ENCODE measurements at regions not wholly inside any gene's neighbourhood (a gene's known extent, or its start where the extent isn't known, plus 50 kb on each side); places are given as distances from the start of the nearest gene placed in this dataset.

GRCh38 chr2:240328526-240328925 is 106.9 kb upstream of the GPC1 start:
- DNase-seq = no peak
- H3K36me3 ChIP-seq (ENCODE audit: low read depth) = no peaks in the 10 kb centered on the region
- no peak overlapping the region for H3K4me2 ChIP-seq (ENCODE audit: unreplicated experiment)
- H2AFZ ChIP-seq = no peak overlapping the region
- H3K27me3 ChIP-seq (replicated peaks; ENCODE audit: insufficient read depth) = peaks cover 30% of the 10 kb centered on the region
- H3F3A ChIP-seq (ENCODE audit: insufficient read depth) = peaks cover 7% of the 10 kb centered on the region; the same call in 1 of the 2 replicates
- no peak for TF ChIP-seq EZH2 (IDR thresholded peaks at IDR 0.05; ENCODE audit: insufficient read depth, poor library complexity, severe bottlenecking)
- peaks cover 4% of the 10 kb centered on the region; the same call in 1 of the 2 replicates for H3K4me1 ChIP-seq (ENCODE audit: insufficient read depth)
- in situ Hi-C loops (cut with MboI) = no loop called here
- H3K9me3 ChIP-seq (ENCODE audit: low read depth) = no peaks in the 10 kb centered on the region
- no peaks in the 10 kb centered on the region for H3K9me2 ChIP-seq (ENCODE audit: insufficient read depth)
- no peak overlapping the region for H3K4me3 ChIP-seq
- H3K79me2 ChIP-seq (ENCODE audit: insufficient read depth) = no peaks in the 10 kb centered on the region
- no peaks in the 10 kb centered on the region for H4K20me1 ChIP-seq (ENCODE audit: insufficient read depth)
- WGBS, 2 experiments (ENCODE audit: low coverage in 1 of 2, low lambda C conversion rate in 2 of 2, missing lambda C conversion rate in 2 of 2) = 62 to 66% methylated on average over 10 of the region's 10 CpGs
- no peak overlapping the region for H3K27ac ChIP-seq
- no peak overlapping the region for H3K9ac ChIP-seq

GRCh38 chr2:240329116-240329665 is 106.3 kb upstream of the GPC1 start:
- TF ChIP-seq EZH2phosphoT487 (IDR thresholded peaks at IDR 0.05; ENCODE audit: insufficient read depth, low read depth) (no peak), EZH2 (IDR thresholded peaks at IDR 0.05; ENCODE audit: insufficient read depth, poor library complexity, severe bottlenecking) (no peak)
- Histone ChIP-seq H3K4me1 (ENCODE audit: insufficient read depth) (peaks cover 4% of the 10 kb centered on the region; the same call in 1 of the 2 replicates), H3F3A (ENCODE audit: insufficient read depth) (peaks cover 7% of the 10 kb centered on the region; the same call in 1 of the 2 replicates), H3K9me3 (ENCODE audit: low read depth) (no peaks in the 10 kb centered on the region), H3K27ac (no peak overlapping the region), H3K4me2 (ENCODE audit: unreplicated experiment) (no peak overlapping the region), H3K79me2 (ENCODE audit: insufficient read depth) (no peaks in the 10 kb centered on the region), H3K9ac (no peak overlapping the region), H3K27me3 (replicated peaks; ENCODE audit: insufficient read depth) (peaks cover 33% of the 10 kb centered on the region), H4K20me1 (ENCODE audit: insufficient read depth) (no peaks in the 10 kb centered on the region), H3K36me3 (ENCODE audit: low read depth) (no peaks in the 10 kb centered on the region), H3K4me3 (no peak overlapping the region), H2AFZ (no peak overlapping the region), H3K9me2 (ENCODE audit: insufficient read depth) (no peaks in the 10 kb centered on the region)
- 52 to 54% methylated on average over 10 of the region's 10 CpGs for WGBS, 2 experiments (ENCODE audit: low coverage in 1 of 2, low lambda C conversion rate in 2 of 2, missing lambda C conversion rate in 2 of 2)
- DNase-seq = no peak
- in situ Hi-C loops (cut with MboI) = no loop called here

GRCh38 chr2:240329778-240330177 is 105.7 kb upstream of the GPC1 start:
- Histone ChIP-seq H3K27ac (no peak overlapping the region), H3K9me2 (ENCODE audit: insufficient read depth) (no peaks in the 10 kb centered on the region), H2AFZ (no peak overlapping the region), H3K9me3 (ENCODE audit: low read depth) (no peaks in the 10 kb centered on the region), H3K79me2 (ENCODE audit: insufficient read depth) (no peaks in the 10 kb centered on the region), H3K27me3 (replicated peaks; ENCODE audit: insufficient read depth) (peaks cover 36% of the 10 kb centered on the region), H3K4me1 (ENCODE audit: insufficient read depth) (peaks cover 4% of the 10 kb centered on the region; the same call in 1 of the 2 replicates), H4K20me1 (ENCODE audit: insufficient read depth) (no peaks in the 10 kb centered on the region), H3K9ac (no peak overlapping the region), H3F3A (ENCODE audit: insufficient read depth) (peaks cover 7% of the 10 kb centered on the region; the same call in 1 of the 2 replicates), H3K4me3 (no peak overlapping the region), H3K4me2 (ENCODE audit: unreplicated experiment) (no peak overlapping the region), H3K36me3 (ENCODE audit: low read depth) (no peaks in the 10 kb centered on the region)
- WGBS, 2 experiments (ENCODE audit: low coverage in 1 of 2, low lambda C conversion rate in 2 of 2, missing lambda C conversion rate in 2 of 2) = 47 to 56% methylated on average over 6 of the region's 6 CpGs
- in situ Hi-C loops (cut with MboI) = no loop called here
- no peak for TF ChIP-seq EZH2 (IDR thresholded peaks at IDR 0.05; ENCODE audit: insufficient read depth, poor library complexity, severe bottlenecking)
- no peak for DNase-seq

- no peak overlapping the region for H3K4me2 ChIP-seq (ENCODE audit: unreplicated experiment)
- H3K4me3 ChIP-seq = no peak overlapping the region
- H3K9ac ChIP-seq = no peak overlapping the region
- no peak overlapping the region for H3K27ac ChIP-seq
- no peaks in the 10 kb centered on the region for H3K4me1 ChIP-seq (ENCODE audit: insufficient read depth)
- WGBS, 2 experiments (ENCODE audit: low coverage in 1 of 2, low lambda C conversion rate in 2 of 2, missing lambda C conversion rate in 2 of 2) = 32 to 34% methylated on average over 7 of the region's 7 CpGs
- H3K36me3 ChIP-seq (ENCODE audit: low read depth) = no peaks in the 10 kb centered on the region
- H3K9me2 ChIP-seq (ENCODE audit: insufficient read depth) = no peaks in the 10 kb centered on the region
- H3F3A ChIP-seq (ENCODE audit: insufficient read depth) = no peaks in the 10 kb centered on the region
- peaks cover 51% of the 10 kb centered on the region for H3K27me3 ChIP-seq (replicated peaks; ENCODE audit: insufficient read depth)
- no peak for TF ChIP-seq EZH2 (IDR thresholded peaks at IDR 0.05; ENCODE audit: insufficient read depth, poor library complexity, severe bottlenecking)
- H3K79me2 ChIP-seq (ENCODE audit: insufficient read depth) = no peaks in the 10 kb centered on the region
- in situ Hi-C loops (cut with MboI) = no loop called here
- DNase-seq = peak; percentile 15
- no peaks in the 10 kb centered on the region for H4K20me1 ChIP-seq (ENCODE audit: insufficient read depth)
- no peaks in the 10 kb centered on the region for H3K9me3 ChIP-seq (ENCODE audit: low read depth)
- H2AFZ ChIP-seq = no peak overlapping the region
These were observed 101.5 kb upstream of the GPC1 start for GRCh38 chr2:240333985-240334384.

- Histone ChIP-seq H3K9ac (no peak overlapping the region), H3K4me2 (ENCODE audit: unreplicated experiment) (no peak overlapping the region), H3K4me1 (ENCODE audit: insufficient read depth) (no peaks in the 10 kb centered on the region), H4K20me1 (ENCODE audit: insufficient read depth) (no peaks in the 10 kb centered on the region), H3K27me3 (replicated peaks; ENCODE audit: insufficient read depth) (peaks cover 50% of the 10 kb centered on the region), H3K36me3 (ENCODE audit: low read depth) (no peaks in the 10 kb centered on the region), H3K79me2 (ENCODE audit: insufficient read depth) (no peaks in the 10 kb centered on the region), H3F3A (ENCODE audit: insufficient read depth) (no peaks in the 10 kb centered on the region), H3K9me3 (ENCODE audit: low read depth) (no peaks in the 10 kb centered on the region), H3K4me3 (no peak overlapping the region), H3K9me2 (ENCODE audit: insufficient read depth) (no peaks in the 10 kb centered on the region), H3K27ac (no peak overlapping the region), H2AFZ (no peak overlapping the region)
- DNase-seq = no peak
- TF ChIP-seq EZH2 (IDR thresholded peaks at IDR 0.05; ENCODE audit: insufficient read depth, poor library complexity, severe bottlenecking) = no peak
- no peak for TF ChIP-seq EZH2phosphoT487 (IDR thresholded peaks at IDR 0.05; ENCODE audit: insufficient read depth, low read depth)
- WGBS, 2 experiments (ENCODE audit: low coverage in 1 of 2, low lambda C conversion rate in 2 of 2, missing lambda C conversion rate in 2 of 2) = 66 to 71% methylated on average over 3 of the region's 3 CpGs
- in situ Hi-C loops (cut with MboI) = no loop called here
These were observed 100.4 kb upstream of the GPC1 start for GRCh38 chr2:240335061-240335460.

Measured in GM23248 (cell line).